PFSK-1 (cell line): ENCODE measurements at regions not wholly inside any gene's neighbourhood (a gene's known extent, or its start where the extent isn't known, plus 50 kb on each side); places are given as distances from the start of the nearest gene placed in this dataset.

Experiments used
- POLR2AphosphoS5 ChIP-seq: IDR thresholded peaks from 2 replicates; pipeline ENCODE4 v1.6.1; 2012; ENCODE audit warnings: low read depth, mild to moderate bottlenecking, control low read depth, low read length, moderate library complexity
- SIN3A ChIP-seq: IDR thresholded peaks from 2 replicates; pipeline ENCODE4 v1.6.1; 2012; ENCODE audit warnings: mild to moderate bottlenecking, low read length, moderate library complexity, borderline replicate concordance; ENCODE audit not compliant: insufficient read depth
- TAF1 ChIP-seq: IDR thresholded peaks from 2 replicates; pipeline ENCODE4 v1.6.1; 2012; ENCODE audit warnings: low read length, control low read depth, borderline replicate concordance; ENCODE audit not compliant: insufficient read depth
- TF ChIP-seq, protein P1 (sequence below), 2 experiments: IDR thresholded peaks; 2 replicates each; pipeline versions ENCODE4 v1.6.1 to v1.8.0; 2011 to 2012; ENCODE audit warnings: low read depth in 2 of 2, low read length in 2 of 2, control low read depth in 1 of 2, inconsistent platforms in 1 of 2, mild to moderate bottlenecking in 1 of 2, moderate library complexity in 1 of 2; ENCODE audit not compliant: insufficient read depth in 1 of 2

DNA sequence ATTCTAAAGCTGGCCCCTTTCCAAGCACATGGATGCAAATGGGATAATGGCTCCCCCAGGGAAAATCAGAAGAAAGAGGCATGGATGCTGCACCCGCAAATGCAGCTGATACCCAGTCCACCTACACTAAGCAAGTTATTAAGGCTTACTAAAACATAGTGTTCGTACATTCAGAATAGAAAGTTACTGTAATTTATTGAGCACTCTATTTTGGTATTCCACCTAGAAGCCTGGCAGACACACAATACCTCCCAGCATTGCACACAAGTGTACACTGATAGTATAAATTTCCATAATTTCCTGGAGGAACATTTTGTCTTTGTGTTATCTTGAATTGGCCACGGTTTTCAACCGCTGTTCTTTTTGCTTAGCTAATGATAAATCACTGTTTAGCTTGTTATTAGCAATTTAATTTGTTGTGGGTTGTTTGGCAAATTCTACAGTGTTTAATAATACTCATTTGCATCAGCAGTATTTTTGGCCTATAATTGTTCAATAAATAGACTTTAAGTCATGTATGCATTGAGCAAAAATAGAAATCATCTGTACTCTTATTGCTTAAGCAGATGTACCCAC lies 94.5 kb upstream of the MRI1 start:
- TF ChIP-seq, protein P1, sequence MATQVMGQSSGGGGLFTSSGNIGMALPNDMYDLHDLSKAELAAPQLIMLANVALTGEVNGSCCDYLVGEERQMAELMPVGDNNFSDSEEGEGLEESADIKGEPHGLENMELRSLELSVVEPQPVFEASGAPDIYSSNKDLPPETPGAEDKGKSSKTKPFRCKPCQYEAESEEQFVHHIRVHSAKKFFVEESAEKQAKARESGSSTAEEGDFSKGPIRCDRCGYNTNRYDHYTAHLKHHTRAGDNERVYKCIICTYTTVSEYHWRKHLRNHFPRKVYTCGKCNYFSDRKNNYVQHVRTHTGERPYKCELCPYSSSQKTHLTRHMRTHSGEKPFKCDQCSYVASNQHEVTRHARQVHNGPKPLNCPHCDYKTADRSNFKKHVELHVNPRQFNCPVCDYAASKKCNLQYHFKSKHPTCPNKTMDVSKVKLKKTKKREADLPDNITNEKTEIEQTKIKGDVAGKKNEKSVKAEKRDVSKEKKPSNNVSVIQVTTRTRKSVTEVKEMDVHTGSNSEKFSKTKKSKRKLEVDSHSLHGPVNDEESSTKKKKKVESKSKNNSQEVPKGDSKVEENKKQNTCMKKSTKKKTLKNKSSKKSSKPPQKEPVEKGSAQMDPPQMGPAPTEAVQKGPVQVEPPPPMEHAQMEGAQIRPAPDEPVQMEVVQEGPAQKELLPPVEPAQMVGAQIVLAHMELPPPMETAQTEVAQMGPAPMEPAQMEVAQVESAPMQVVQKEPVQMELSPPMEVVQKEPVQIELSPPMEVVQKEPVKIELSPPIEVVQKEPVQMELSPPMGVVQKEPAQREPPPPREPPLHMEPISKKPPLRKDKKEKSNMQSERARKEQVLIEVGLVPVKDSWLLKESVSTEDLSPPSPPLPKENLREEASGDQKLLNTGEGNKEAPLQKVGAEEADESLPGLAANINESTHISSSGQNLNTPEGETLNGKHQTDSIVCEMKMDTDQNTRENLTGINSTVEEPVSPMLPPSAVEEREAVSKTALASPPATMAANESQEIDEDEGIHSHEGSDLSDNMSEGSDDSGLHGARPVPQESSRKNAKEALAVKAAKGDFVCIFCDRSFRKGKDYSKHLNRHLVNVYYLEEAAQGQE (IDR thresholded peaks at IDR 0.05; ENCODE audit: insufficient read depth in 1 of 2, low read depth in 2 of 2, low read length in 2 of 2): no peak
- no peak for TF ChIP-seq POLR2AphosphoS5
- no peak for TF ChIP-seq TAF1
- no peak for TF ChIP-seq SIN3A
